NCI-H2029 (cell line): ENCODE measurements at regions not wholly inside any gene's neighbourhood (a gene's known extent, or its start where the extent isn't known, plus 50 kb on each side); places are given as distances from the start of the nearest gene placed in this dataset.

Experiments
- DNase-seq: peaks from one replicate; lab custom pipeline; 2025; lab: John Stamatoyannopoulos, UW

- no peak for DNase-seq
Observed at GRCh38 chr2:136242100-136242499, 124.2 kb upstream of the CXCR4 start.

GRCh38 chr2:136239079-136239685 is 121.2 kb upstream of the CXCR4 start:
- no peak for DNase-seq

- DNase-seq = no peak
Observed at GRCh38 chr2:136238286-136239078, 120.5 kb upstream of the CXCR4 start.

GRCh38 chr2:136236019-136236418 is 118.1 kb upstream of the CXCR4 start:
- no peak for DNase-seq

GRCh38 chr2:136235546-136235945 is 117.6 kb upstream of the CXCR4 start:
- no peak for DNase-seq

- no peak for DNase-seq
Observed at GRCh38 chr2:136234261-136234660, 116.3 kb upstream of the CXCR4 start.

- DNase-seq = no peak
Observed at GRCh38 chr2:136233298-136233697, 115.3 kb upstream of the CXCR4 start.

- no peak for DNase-seq
Observed at GRCh38 chr2:136232456-136233172, 114.7 kb upstream of the CXCR4 start.

- no peak for DNase-seq
Observed at GRCh38 chr2:136230464-136230863, 112.5 kb upstream of the CXCR4 start.

- DNase-seq = no peak
Observed at GRCh38 chr2:136226903-136227302, 109.0 kb upstream of the CXCR4 start.

- peak; percentile 35 for DNase-seq
Observed at GRCh38 chr2:136225950-136226835, 108.2 kb upstream of the CXCR4 start.

GRCh38 chr2:136223274-136223673 is 105.3 kb upstream of the CXCR4 start:
- no peak for DNase-seq

- no peak for DNase-seq
Observed at GRCh38 chr2:136222862-136223261, 104.9 kb upstream of the CXCR4 start.

GRCh38 chr2:136221026-136221425 is 103.1 kb upstream of the CXCR4 start:
- DNase-seq = no peak

GRCh38 chr2:136219963-136220362 is 102.0 kb upstream of the CXCR4 start:
- no peak for DNase-seq

GRCh38 chr2:136219341-136219740 is 101.4 kb upstream of the CXCR4 start:
- no peak for DNase-seq

- no peak for DNase-seq
Observed at GRCh38 chr2:136217996-136218395, 100.0 kb upstream of the CXCR4 start.

- no peak for DNase-seq
Observed at GRCh38 chr2:136215908-136216472, 98.0 kb upstream of the CXCR4 start.

GRCh38 chr2:136215449-136215848 is 97.5 kb upstream of the CXCR4 start:
- DNase-seq = no peak

- no peak for DNase-seq
Observed at GRCh38 chr2:136214307-136215200, 96.6 kb upstream of the CXCR4 start.

- no peak for DNase-seq
Observed at GRCh38 chr2:136213836-136214235, 95.9 kb upstream of the CXCR4 start.
